Lower leg skin (tissue), 3 donors: ENCODE measurements at regions not wholly inside any gene's neighbourhood (a gene's known extent, or its start where the extent isn't known, plus 50 kb on each side); places are given as distances from the start of the nearest gene placed in this dataset.

Experiments
- POLR2A ChIP-seq, 2 donors: fragments of 450-650 bp; IDR thresholded peaks; one replicate each; pipeline ENCODE4 v1.6.1; 2016 to 2017; ENCODE audit warnings: antibody characterized with exemption in 2 of 2, mild to moderate bottlenecking in 1 of 2, moderate library complexity in 1 of 2
- TF ChIP-seq, protein P1 (sequence below), 3 donors: fragments of 450-650 bp; IDR thresholded peaks; one replicate each; pipeline ENCODE4 v1.5.1; 2016; ENCODE audit warnings: antibody characterized with exemption in 3 of 3, mild to moderate bottlenecking in 3 of 3, moderate library complexity in 2 of 3

- TF ChIP-seq, protein P1, sequence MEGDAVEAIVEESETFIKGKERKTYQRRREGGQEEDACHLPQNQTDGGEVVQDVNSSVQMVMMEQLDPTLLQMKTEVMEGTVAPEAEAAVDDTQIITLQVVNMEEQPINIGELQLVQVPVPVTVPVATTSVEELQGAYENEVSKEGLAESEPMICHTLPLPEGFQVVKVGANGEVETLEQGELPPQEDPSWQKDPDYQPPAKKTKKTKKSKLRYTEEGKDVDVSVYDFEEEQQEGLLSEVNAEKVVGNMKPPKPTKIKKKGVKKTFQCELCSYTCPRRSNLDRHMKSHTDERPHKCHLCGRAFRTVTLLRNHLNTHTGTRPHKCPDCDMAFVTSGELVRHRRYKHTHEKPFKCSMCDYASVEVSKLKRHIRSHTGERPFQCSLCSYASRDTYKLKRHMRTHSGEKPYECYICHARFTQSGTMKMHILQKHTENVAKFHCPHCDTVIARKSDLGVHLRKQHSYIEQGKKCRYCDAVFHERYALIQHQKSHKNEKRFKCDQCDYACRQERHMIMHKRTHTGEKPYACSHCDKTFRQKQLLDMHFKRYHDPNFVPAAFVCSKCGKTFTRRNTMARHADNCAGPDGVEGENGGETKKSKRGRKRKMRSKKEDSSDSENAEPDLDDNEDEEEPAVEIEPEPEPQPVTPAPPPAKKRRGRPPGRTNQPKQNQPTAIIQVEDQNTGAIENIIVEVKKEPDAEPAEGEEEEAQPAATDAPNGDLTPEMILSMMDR (IDR thresholded peaks at IDR 0.05) = no peak
- TF ChIP-seq POLR2A (IDR thresholded peaks at IDR 0.05) = no peak
These were observed 317.3 kb downstream of the GADD45G start for GRCh38 chr9:89922099-89922498.
